Ureter (tissue), 1 donor: ENCODE measurements at regions not wholly inside any gene's neighbourhood (a gene's known extent, or its start where the extent isn't known, plus 50 kb on each side); places are given as distances from the start of the nearest gene placed in this dataset.
"Not testable (repeated sequence)": the region's sequence is repeated elsewhere in the genome, so short reads cannot be mapped to it uniquely, and the experiment has no call there.

Source experiments
- DNase-seq: peaks from one replicate; pipeline ENCODE4 v3.0.0-alpha.2; 2020; ENCODE audit warnings: low spot score
- donor health status: DM: yes; HTN: yes; CAD: no.

DNA sequence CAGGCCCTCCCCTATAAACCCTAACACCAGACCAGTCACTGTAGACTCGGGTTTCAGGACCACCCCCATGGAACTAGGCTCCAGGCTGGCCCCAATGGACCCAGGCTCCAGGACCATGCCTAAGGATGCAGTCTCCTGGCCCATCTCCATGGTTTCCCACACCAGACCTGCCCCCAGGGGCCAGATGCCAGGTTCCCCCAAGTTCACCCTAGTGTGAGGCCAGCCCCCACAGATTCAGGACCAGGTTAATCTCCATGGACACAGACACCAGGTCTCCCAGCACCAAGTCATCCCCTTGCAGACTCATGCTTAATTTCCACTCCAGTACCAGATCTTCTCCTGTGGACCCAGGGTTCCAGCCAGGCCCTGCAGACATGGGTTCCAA, 103.8 kb upstream of the LANCL2 start:
- DNase-seq, result peak; percentile 32

- not testable (repeated sequence) for DNase-seq
Measured at GRCh38 chr7:55265328-55265727, 99.8 kb upstream of the LANCL2 start.

DNA sequence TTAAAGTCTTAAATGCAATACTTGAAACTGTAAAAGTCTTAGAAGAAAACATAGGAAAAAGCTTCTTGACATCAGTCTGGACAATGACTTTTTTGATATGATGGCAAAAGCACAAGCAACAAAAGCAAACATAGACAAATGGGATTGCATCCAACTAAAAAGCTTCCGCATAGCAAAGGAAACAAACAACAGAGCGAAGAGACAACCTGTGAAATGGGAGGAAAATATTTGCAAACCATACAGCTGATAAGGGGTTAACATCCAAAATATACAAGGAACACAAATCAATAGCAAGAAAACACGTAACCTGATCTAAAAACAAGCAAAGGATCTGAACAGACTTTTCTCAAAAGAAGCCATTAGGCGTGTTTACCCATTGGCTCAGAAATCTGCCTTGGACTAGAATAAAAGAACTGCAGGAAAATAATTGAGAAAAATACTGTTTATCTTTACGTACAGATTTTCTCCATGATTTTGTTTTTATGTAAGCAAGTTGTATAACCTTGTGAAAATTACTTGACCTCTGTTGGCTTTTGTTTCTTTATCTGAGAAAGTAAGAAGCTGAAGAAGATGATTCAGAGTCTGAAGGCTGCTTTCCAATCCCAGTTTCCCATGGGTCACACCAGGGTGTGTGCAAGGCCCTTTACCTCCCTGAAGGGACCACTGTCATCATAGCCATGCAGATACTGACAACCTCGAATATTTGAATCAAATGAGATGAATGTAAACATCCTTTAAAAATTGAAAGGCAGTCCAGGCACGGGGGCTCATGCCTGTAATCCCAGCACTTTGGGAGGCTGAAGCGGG, 99.1 kb upstream of the LANCL2 start:
- no peak for DNase-seq

DNA sequence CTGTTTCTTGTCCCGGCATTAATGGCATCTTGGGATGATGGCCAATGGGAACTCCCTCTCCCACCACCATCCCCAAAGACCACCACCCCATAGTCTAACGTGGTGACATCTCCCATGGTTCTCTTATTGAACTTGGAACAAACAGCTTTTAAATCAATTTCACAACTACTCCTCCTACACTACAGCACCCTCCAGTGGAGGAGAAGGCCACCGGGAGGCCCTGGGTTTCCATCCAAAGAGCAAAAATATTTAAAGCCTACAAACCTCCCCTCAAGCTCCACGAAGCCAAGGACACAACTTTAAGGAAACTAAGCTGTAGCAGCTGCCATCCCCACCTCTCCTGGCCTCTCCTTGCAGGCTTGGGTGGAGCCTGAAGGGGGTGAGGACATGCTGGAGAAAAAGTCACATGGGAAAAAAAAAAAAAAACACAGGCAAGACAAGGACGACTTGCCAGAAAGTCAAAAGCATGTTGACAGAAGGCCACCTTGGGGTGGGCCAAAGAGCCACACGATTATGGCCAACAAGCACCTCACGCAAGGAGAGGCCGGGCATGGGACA, 94.0 kb upstream of the LANCL2 start:
- no peak for DNase-seq

DNA sequence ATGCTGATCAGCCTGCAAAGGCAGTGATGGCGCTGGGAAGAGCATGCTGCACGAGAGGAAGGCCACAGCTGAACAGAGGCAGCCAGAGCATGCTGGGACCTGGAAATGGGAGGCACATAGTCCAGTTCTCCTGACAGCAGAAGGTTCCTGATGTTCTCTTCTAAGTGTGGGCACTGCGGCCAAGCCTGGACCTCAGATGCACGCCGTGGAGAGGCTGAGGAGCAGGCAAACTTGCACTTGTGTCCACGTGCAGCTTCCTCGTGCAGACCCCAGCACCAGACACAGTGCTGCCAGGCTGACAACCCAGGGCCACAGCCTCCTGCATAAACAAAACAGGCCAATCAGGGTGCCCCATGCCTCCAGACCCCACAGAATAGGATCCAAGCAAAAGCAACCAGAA, 93.5 kb upstream of the LANCL2 start:
- no peak for DNase-seq

- no peak for DNase-seq
Measured at GRCh38 chr7:55272328-55272727, 92.8 kb upstream of the LANCL2 start.

- DNase-seq, result no peak
Measured at GRCh38 chr7:55273186-55273980, 91.8 kb upstream of the LANCL2 start.

- DNase-seq, result no peak
Measured at GRCh38 chr7:55274156-55274555, 91.0 kb upstream of the LANCL2 start.

GRCh38 chr7:55275291-55276200, 89.6 kb upstream of the LANCL2 start:
- DNase-seq, result no peak

DNA sequence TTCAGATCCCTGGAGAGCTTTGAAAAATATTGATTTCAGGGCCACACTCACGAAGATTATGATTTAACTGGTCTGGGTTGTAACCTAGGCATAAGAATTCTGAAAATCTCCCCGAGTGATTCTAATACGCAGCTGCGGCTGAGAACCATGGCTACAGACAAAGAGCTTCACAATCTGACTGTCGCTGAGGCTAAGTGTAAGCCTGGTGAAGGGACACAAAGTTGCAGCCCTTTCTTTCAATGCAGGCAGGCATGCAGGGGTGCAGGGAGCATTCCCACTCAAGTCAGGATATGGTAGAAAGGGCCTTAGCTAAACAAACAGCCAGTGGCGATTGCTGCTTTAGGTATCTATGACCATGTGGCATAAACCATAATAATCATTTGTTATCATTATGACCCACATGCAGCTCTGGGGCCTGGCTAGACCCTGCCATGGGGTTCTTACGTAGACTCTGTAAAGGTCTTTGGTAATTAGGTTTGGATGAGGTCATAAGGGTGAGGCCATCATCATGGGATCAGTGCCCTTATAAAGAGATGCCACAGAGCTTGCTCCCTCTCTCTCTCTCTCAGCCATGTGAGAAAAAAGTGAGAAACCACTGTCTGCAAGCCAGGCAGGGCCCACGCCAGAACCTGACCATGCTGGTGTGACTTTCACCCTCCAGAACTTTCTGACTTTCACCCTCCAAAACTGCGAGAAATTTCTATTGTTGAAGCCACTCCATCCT, 88.4 kb upstream of the LANCL2 start:
- no peak for DNase-seq

DNA sequence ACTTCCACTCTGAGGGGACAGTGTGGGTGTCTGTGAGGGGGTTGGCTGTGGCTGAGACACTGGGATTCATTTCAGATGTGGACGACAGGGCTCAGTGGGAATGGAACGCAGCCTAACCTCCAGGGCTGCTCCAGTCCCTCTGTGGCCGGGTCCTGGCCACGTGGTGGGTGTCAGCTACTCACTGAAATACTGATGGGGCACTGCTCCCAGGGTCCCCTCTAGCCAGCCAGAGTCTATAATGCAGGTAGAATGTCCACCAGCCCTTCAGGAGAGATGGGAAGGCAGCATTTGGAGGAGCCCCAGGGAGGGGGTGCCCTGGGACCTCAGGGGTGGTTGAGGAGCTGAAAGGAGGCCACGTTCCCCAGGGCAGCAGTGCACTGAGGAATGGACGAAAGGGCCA, 87.2 kb upstream of the LANCL2 start:
- no peak for DNase-seq

- DNase-seq, result no peak
Measured at GRCh38 chr7:55278321-55278720, 86.8 kb upstream of the LANCL2 start.

GRCh38 chr7:55279080-55279845, 85.9 kb upstream of the LANCL2 start:
- no peak for DNase-seq

- DNase-seq, result peak; percentile 61
Measured at GRCh38 chr7:55280031-55280454, 85.1 kb upstream of the LANCL2 start.

- no peak for DNase-seq
Measured at GRCh38 chr7:55285665-55286064, 79.5 kb upstream of the LANCL2 start.

DNA sequence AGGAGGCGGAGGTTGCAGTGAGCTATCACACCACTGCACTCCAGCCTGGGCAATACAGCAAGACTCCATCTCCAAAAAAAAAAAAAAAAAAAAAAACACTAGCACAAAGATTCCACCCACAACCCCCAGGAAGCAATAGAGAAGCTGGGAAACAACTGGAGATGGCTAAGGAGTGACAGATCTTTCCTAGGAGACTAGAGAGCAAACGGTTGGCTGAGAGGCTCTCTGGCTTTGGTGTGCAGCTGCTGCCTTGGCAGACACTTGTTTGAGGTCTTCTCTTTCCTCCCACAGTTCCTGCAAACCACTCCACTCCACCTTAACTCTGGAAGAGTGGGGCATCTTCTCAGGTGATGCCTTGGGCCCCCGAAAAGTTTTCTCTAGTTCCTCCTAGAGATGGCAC, 78.5 kb upstream of the LANCL2 start:
- DNase-seq, result no peak

DNA sequence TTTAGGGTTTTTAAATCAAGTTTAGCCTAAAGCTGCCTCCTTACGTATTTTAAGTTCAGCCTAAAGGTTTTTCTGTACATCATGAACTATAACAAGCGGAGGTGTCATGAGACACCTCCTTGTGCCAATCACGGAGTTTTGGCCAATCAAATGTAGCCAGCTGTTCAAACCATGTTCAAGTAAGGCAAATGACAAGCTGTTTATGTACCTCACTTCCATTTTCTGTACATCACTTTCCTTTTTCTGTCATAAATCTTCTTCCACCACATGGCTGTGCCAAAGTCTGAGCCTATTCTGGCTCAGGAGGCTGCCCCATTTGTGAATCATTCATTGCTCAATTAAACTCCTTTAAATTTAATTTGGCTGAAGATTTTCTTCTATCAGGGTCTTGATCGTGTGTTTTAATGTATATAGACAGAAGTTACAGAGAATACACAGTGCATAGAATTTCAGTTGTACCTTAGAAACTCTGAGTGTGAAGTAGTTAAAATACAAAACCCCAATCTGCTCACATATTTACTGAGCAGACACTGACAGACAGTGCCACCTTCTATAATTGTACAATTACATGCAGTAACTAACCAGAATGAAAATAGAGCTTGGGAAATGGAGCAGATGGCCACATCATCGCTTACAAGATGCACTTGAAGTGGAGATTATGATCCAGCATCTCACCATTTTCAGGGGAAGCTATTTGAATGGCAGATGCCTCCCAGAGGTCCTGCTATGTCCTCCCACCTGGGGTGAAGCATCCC, 76.9 kb upstream of the LANCL2 start:
- no peak for DNase-seq

DNA sequence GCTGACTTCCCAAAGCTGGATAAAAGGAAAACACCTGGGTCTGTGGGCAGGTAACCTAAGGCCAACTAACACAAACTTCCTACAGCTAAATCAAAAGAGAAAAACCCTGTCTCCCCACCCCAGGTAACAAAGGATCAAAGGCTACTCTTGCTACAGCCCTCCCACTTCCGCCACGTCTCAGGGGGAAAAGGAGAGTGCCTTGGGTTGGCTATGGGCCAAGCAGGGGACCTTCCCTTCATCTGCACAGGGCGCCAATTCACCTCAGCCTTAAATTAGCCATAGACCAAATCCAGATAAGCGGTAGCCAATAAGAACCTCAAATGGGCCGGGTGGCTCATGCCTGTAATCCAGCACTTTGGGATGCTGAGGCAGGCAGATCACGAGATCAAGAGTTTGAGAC, 69.1 kb upstream of the LANCL2 start:
- no peak for DNase-seq

- no peak for DNase-seq
Measured at GRCh38 chr7:55299273-55299967, 65.7 kb upstream of the LANCL2 start.
